HPDE6-E6E7 (cell line): ENCODE measurements at regions not wholly inside any gene's neighbourhood (a gene's known extent, or its start where the extent isn't known, plus 50 kb on each side); places are given as distances from the start of the nearest gene placed in this dataset.

Experiments
- DNase-seq: peaks from one replicate; pipeline ENCODE4 v3.0.0; 2011; ENCODE audit warnings: missing footprints; ENCODE audit errors: extremely low spot score

DNA sequence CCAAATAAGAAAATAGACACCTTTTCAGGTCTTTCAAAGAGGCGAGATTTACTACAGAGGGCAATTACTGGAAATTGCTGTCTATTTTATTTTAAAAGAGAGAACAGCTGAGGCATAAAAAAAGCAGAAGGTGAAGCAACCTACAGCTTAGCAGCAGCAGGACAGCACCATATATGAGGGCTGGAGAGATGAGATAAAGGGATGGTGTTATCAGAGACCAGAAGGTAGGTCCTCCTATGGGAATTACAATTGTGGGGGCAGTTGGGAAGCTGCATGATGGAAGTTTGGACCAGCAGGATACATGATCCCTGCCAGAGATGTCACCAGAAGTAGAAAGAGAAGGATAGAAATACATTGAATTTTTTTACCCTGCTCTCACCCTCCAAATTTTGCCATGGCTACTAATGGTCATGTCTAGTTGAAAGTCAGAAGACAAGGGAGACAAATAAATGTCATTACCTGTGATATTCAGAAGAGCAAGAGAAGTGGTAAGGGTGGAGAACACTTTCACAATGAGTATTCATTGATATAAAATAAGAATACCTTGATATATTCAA lies 77.2 kb upstream of the CALCR start:
- DNase-seq: no peak

DNA sequence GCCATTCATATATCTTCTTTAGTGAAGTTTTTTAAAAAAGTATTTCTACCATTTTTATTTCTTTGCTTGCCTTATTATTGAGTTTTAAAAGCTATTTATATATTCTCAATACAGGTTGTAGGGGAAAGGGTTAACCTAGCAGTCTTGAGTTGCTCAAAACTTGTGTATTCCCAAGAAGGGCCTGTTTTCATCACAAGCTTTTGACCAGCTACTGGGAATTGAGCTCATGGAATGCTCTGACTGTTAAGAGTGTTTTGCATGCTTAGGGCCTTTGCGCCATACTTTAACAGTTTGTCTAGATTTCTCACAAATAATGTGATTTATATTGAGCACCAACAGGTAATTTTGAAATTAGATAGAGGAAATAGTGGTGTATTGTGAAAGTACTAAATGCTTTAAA lies 72.0 kb upstream of the CALCR start:
- no peak for DNase-seq

DNA sequence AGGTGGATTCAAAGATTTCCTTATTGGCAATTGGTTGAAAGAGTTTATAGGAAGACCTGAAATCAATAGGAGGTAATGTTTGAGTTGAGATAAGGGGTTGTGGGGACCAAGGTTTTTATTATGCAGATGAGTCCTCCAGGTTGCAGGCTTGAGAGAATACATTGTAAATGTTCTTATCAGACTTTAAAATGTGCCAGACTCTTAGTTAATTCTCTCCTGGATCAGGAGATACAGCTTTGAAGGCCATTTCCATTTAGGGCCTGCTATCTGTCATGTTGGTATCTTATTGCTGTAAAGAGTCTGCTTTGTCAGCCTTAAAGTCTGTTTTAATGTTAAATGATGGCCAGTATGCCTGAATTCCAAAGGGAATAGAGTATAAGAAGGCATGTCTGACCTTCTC lies 61.8 kb upstream of the CALCR start:
- no peak for DNase-seq

DNA sequence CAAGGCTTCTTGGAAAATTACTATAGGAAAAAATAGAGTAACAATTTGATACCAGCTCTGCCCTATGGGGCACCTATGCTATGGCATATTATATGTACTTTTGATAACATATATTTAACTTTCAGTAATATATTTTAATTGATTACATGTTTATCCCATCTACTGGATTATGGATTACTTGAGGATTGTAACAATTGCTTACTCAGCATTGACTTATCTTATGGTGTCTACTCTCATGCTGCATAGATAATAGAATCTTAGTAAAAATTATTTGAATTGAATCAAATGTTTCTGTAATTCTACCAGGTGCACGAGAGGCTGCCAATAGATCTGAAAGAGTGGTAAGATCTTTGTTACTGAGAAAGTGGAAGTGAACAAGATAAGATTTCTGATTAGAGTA lies 57.8 kb upstream of the CALCR start:
- no peak for DNase-seq

DNA sequence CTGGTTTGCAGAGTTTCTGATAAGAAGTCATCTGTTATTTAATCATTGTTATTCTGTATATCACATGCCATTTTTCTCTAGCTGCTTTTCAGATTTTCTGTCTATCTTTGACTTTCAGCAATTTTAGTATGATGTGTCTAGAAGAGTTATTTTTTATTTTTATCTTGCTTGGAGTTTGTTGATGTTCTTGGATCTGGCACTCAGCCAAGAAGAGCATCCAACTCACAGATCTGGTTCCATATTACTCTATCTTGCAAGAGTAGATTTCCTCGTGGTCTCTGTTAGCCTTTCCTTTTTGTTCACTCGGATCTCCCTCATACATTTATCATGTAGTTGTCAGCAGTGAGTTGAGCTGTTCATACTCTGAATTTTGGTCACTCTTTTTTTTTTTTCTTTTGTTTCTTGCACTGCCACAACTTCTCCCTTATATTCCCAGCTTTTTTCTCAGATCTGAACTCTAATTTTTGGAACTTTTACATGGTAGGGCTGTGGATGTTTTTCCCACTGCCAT lies 54.8 kb upstream of the CALCR start:
- DNase-seq: no peak

DNA sequence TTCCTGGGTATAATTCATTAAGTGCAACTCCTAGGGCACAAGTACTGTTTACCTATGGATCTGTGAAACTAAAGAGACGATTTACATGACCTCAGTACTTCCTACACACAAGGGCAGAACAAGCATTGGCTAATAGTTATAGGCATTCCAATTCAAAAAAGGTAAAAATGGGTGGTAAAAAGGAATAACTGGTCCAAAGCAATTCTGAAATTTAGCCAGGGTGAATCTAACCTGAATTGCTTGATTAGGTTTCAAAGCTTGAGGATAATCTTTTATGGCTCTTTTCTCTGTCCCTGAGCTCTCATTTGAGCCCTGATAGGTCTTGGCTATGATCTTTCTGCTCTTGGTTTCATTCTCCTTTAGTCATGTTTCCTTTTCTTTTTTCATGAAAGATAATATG lies 52.3 kb upstream of the CALCR start:
- no peak for DNase-seq
